ENCODE measurements at regions not wholly inside any gene's neighbourhood (a gene's known extent, or its start where the extent isn't known, plus 50 kb on each side); places are given as distances from the start of the nearest gene placed in this dataset.

GRCh38 chr21:27418346-27418745, 451.5 kb upstream of the ADAMTS5 start:
- no peak for TF ChIP-seq POLR2A (IDR thresholded peaks at IDR 0.05)
- TF ChIP-seq EP300 (IDR thresholded peaks at IDR 0.05) = no peak
- TF ChIP-seq, protein P1, sequence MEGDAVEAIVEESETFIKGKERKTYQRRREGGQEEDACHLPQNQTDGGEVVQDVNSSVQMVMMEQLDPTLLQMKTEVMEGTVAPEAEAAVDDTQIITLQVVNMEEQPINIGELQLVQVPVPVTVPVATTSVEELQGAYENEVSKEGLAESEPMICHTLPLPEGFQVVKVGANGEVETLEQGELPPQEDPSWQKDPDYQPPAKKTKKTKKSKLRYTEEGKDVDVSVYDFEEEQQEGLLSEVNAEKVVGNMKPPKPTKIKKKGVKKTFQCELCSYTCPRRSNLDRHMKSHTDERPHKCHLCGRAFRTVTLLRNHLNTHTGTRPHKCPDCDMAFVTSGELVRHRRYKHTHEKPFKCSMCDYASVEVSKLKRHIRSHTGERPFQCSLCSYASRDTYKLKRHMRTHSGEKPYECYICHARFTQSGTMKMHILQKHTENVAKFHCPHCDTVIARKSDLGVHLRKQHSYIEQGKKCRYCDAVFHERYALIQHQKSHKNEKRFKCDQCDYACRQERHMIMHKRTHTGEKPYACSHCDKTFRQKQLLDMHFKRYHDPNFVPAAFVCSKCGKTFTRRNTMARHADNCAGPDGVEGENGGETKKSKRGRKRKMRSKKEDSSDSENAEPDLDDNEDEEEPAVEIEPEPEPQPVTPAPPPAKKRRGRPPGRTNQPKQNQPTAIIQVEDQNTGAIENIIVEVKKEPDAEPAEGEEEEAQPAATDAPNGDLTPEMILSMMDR (IDR thresholded peaks at IDR 0.05) = no peak

Data from suprapubic skin (tissue), 3 donors.